ENCODE measurements at regions not wholly inside any gene's neighbourhood (a gene's known extent, or its start where the extent isn't known, plus 50 kb on each side); places are given as distances from the start of the nearest gene placed in this dataset.
"Not testable (repeated sequence)": the region's sequence is repeated elsewhere in the genome, so short reads cannot be mapped to it uniquely, and the experiment has no call there.

- not testable (repeated sequence) for DNase-seq
These were observed 215.5 kb downstream of the TMEM121 start for GRCh38 chr14:105741707-105742530.

GRCh38 chr14:105742531-105742848 is 216.1 kb downstream of the TMEM121 start:
- no peak for DNase-seq

DNA sequence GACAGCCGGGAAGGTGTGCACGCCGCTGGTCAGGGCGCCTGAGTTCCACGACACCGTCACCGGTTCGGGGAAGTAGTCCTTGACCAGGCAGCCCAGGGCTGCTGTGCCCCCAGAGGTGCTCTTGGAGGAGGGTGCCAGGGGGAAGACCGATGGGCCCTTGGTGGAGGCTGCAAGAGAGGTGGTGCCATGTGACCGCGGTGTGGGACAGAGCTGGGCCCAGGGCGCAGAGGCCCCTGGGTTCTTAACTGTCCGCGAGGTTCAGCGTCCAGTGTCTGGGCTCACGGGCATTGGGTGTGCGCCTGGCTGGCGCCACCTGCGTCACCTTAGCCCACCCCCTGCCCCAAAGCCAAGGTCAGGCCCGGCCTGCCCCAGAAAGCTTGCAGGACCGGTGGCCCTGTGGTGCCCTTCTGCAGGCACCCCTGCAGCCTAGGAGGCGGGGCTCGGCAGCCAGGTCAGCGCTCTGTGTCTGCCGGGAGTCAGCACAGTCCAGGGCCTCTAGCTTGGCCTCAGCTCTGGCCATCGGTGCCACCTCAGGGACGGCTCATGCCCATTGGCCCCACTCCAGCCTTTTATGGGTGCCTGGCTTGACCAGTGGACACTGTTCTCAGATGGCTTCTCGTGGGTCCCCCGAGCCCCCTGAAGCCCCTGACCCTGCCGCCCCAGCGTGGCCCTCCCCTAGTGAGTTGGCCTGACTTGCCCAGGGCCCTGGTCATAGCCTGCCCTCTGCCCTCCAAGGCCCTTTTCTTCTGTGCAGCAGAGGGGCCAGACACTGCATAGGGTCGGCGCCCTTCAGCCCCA is 216.7 kb downstream of the TMEM121 start:
- not testable (repeated sequence) for DNase-seq

- not testable (repeated sequence) for DNase-seq
These were observed 217.9 kb downstream of the TMEM121 start for GRCh38 chr14:105744213-105744787.

DNA sequence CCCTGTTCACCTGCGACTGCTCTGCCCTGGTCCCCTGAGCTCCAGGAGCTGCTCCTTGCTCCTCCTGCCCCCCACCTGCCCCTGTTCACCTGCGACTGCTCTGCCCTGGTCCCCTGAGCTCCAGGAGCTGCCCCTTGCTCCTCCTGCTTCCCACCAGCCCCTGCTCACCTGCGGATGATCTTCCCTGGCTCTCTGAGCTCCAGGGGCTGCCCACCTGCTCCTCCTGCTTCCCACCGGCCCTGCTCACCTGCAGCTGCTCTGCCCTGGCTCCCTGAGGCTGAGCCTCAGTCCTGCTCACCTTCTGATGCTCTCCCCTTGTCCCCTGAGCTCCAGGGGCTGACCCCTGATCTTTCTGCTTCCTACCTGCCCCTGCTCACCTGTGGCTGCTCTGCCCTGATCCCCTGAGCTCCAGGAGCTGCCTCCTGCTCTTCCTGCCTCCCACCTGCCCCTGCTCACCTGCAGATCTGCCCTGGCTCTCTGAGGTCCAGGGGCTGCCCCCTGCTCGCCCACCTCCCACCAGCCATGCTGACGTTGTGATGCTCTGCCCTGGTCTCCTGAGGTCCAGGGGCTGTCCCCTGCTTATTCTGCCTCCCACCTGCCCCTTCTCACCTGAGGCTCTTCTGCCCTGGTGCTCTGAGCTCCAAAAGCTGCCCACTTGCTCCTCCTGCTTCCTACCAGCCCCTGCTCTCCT is 219.2 kb downstream of the TMEM121 start:
- DNase-seq: no peak

DNA sequence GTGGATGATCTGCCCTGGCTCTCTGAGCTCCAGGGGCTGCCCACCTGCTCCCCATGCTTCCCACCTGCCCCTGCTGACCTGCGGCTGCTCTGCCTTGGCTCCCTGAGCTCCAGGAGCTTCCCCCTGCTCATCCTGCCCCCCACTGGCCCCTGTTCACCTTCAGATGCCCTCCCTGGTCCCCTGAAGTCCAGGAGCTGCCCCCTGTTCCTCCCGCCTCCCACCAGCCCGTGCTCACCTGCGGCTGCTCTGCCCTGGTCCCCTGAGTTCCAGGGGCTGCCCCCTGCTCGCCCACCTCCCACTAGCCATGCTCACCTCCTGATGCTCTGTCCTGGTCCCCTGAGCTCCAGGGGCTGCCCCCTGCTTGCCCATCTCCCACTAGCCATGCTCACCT is 219.7 kb downstream of the TMEM121 start:
- no peak for DNase-seq

DNA sequence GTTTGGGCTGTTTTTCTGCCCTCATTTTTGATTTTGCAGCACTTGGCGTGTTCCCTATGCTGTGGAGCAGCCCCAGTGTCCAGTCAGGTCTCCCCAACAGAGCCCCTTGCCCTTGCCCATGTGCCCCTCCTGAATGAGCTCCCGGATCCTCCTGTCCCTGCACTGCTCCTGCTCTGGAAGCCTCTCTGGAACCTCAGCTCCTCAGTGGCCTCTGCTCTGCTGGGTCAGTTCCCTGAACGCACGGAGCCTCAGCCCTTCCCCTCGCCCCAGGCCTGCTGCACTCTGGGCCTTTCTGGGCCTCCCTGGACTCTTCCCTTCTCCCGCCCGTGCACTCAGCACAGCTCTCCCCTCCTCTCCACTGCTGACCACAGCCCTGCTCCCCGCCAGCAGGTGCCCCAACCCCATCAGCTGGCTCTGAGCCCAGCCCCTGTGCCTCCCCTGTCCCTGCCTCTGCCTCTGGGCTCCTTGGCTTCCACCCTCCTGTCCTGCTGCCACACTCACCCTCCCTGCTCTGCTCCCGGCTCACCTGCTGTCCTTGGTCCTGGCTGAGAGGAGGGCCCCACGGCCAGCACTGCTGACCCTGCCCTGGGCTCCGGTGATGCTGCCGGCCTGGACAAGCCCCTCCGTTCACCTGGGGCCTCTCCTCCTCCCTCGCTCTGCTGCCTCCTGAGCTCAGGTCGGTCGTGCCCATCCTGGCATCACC is 220.6 kb downstream of the TMEM121 start:
- not testable (repeated sequence) for DNase-seq

GRCh38 chr14:105747503-105748203 is 221.3 kb downstream of the TMEM121 start:
- not testable (repeated sequence) for DNase-seq

DNA sequence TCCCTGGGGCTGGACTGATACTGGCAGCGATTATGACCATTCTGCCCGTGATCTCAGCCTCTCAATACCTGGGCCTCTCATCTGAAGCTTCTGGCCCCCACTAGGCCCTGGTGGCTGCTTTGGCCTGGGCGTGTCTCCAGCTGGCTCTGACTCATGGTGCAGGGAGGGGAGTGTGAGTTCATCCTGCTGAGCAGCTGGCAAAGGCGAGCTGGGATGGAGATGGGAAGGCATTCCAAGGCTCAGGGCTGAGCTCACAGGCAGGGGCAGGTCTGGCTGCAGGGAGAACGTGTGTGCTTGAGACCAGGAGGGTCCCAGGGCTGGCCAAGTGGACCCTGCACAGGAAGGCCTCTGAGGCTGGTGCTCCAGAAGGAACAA is 221.8 kb downstream of the TMEM121 start:
- peak; percentile 57 for DNase-seq

DNA sequence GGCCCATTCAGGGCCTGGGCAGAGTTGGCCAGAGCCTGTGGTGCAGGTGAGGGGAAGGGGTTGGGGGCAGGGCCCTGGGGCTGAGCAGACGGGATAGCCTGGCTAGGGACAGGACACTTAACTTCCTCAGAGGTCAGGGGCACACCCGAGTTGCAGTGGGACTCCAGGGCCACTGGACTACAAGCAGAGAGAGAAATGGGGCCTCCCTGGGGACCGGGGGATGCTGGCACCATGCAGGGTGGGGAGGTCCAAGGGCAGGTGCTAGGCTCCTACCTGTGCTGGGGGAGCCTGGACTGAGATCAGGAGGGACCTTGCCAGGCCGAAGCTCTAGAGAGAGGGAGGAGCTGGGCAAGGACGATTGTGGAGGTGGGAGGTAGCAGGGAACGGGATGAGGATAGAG is 222.3 kb downstream of the TMEM121 start:
- DNase-seq: not testable (repeated sequence)

- DNase-seq: not testable (repeated sequence)
These were observed 223.6 kb downstream of the TMEM121 start for GRCh38 chr14:105749870-105750541.

DNA sequence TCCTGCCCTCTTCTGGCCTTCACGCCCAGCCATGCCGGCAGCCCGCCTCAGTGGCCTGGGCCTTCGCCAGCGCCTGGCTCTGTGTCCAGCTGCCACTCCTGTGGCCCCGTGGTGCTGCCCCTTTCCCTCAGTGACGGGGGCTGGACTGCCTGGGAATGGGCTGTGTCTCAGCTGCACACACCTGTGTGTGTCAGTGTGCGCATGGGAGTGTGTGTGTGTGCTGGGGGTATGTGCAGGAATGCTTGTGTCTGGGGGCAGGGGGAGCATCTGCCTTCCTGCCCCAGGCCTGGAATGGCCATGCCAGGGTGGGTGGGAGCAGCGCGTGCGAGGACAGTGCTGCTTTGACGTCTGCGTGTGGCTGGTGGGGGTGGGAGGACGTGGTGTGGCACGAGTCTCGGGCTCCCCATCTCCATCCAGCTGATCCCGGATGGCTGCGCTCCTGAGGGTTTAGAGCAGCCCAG is 224.9 kb downstream of the TMEM121 start:
- DNase-seq: not testable (repeated sequence)

GRCh38 chr14:105752420-105752819 is 226.0 kb downstream of the TMEM121 start:
- not testable (repeated sequence) for DNase-seq

DNA sequence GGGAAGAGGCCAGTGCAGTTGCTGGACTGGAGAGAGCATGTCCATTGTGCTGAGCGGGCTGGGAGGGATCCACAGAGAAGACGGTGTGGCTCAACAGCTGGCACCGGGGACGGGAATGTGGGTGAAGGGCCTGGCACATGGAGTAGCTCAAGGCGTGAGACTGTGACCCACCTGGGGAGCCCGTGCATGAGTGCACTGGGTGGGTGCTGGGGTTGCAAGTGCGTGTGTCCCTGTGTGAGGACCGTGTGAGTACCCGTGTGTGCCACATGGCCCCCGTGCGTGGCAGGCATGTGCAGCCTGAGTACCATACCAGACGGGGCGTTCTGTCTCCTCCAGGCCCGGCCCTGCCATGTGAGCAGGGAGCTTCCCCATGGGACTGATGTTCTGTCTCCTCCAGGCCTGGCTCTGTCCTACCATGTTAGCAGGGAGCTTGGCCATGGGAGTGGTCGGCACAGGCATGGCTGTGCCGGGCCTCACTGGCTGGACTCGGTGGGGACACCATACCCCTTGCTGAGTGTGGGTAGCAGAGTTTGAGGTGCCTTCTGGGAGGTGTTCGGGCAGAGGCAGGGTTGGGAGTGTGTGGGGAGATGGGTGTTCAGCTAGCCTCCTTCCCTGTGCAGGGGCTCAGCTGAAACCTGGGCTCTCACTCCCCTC is 234.4 kb downstream of the TMEM121 start:
- no peak for DNase-seq

GRCh38 chr14:105761345-105761740 is 235.0 kb downstream of the TMEM121 start:
- not testable (repeated sequence) for DNase-seq

GRCh38 chr14:105761842-105762241 is 235.5 kb downstream of the TMEM121 start:
- no peak for DNase-seq

DNA sequence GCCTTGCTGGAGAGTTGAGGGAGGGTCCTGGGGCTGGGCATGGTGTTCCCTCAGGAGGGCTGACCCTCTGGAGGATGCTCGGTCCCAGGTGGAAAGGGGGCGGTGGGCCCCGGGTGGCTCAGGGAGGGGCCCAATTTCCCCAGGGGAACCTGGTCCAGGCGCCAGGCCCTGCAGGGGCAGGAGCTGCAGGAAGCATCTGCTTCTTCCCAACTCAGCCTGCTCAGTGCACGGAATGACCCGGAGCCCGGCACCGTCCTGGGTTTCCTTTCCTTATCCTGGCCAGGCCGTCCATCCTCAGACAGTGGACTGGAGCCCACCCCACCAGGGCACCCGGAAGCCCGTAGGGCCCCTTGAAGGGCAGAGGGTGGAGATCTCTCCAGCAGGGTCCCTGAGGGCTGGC is 235.9 kb downstream of the TMEM121 start:
- not testable (repeated sequence) for DNase-seq

GRCh38 chr14:105764254-105764901 is 238.0 kb downstream of the TMEM121 start:
- not testable (repeated sequence) for DNase-seq

DNA sequence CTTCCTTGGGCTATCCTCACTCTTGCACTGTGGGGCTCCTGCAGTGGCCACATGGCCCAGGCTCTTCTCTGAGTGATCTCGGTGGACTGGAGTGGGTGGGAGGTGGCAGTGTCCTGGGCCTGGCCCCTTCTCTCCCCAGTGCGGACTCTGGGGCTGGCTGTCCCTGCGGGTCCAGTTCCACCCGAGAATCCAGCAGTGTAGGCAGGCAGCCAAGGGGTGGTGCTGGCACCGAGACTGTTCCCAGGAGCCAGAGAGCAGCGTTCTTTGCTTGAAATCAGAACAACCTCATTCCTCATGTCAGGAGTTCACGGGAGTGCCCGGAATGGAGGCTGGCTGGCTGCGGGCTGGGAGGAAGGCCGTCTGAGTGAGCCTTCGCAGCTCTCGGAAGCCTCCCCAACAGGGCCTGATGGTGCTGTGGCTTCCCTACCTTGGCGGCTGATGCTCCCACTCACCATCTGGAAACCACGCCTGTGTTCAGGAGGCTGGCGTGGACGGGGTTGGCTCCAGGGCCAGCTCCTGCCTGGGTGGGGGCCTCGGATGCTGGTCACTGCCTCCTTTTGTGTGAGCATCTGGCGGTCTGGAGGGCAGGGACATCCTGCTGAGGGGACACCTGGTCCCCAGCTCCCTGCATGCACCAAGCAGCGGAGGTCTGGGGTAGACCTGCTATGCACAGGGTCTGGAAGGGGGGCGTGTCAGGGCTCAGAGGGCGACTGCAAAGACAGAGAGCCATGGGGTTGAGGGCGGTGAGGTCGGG is 238.9 kb downstream of the TMEM121 start:
- DNase-seq: not testable (repeated sequence)
